HG02610 (cell line): ENCODE measurements at regions not wholly inside any gene's neighbourhood (a gene's known extent, or its start where the extent isn't known, plus 50 kb on each side); places are given as distances from the start of the nearest gene placed in this dataset.

Experiments used
- ATAC-seq: cut with Tn5 transposase; IDR thresholded peaks from one replicate; pipeline ENCODE4 v1.9.1; 2021; ENCODE audit warnings: mild to moderate bottlenecking, moderate library complexity; ENCODE audit not compliant: unreplicated experiment

- ATAC-seq: no peak
These were observed 343.5 kb downstream of the IDS start for GRCh38 chrX:149161435-149162088.

DNA sequence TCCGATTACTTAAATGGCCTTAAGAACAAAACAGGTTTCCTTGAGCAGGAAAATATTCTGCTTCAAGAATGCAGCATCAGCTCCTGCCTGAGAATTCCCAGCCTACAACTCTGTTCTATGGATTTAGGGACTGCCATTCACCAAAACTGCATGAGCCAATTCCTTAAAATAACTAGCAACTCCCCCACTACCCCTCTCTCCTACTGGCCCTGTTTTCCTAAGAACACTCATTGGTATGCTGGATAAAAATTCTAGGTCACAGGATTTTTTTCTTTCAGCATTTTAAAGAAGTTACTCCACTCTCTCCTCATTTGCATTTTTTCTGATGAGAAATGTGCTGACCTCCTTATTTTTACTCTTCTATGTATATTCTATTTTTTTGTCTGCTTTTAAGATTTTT, 347.1 kb downstream of the IDS start:
- no peak for ATAC-seq

- no peak for ATAC-seq
These were observed 352.2 kb downstream of the IDS start for GRCh38 chrX:149152941-149153340.

GRCh38 chrX:149151805-149152757, 353.0 kb downstream of the IDS start:
- ATAC-seq: peak; percentile 51

- peak; percentile 81 for ATAC-seq
These were observed 359.2 kb downstream of the IDS start for GRCh38 chrX:149145845-149146285.

GRCh38 chrX:149131774-149132173, 373.3 kb downstream of the IDS start:
- no peak for ATAC-seq

- no peak for ATAC-seq
These were observed 375.3 kb downstream of the IDS start for GRCh38 chrX:149129767-149130166.

GRCh38 chrX:149124526-149125108, 380.5 kb downstream of the IDS start:
- peak; percentile 37 for ATAC-seq

DNA sequence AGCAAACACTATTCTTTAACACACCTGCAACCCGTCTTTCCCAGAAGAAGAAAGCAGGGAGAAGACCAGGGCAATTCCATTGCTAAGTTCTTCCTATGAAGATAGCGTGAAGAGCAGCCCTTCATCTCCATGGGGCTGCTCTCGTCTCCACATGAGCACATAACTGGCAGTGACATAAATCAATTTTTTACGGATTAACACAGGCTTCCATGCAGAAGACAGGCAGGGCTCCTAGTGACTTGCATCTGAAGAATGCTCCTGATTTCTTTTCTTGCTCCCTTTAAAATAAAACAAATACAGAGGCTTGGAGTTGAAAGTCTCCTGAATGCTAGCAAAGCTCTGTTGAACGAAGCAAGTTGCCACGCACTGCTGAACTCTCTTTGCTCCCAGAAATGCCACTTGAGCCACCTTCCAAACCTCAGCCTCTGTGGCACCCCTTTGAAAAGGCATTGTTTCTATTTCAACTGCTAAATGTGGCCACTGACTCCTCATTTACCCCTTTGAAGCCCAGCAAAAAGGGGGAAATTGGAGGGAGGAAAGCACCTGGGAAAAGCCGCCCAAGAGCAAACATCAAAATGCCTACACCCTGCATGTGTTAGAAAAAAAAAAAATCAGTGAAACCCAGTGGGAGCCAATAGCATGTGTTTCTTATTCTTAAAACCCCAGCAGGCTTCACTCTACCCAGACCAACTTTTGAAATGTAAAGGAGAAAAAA, 383.7 kb downstream of the IDS start:
- no peak for ATAC-seq

GRCh38 chrX:149120459-149120858, 384.6 kb downstream of the IDS start:
- no peak for ATAC-seq

DNA sequence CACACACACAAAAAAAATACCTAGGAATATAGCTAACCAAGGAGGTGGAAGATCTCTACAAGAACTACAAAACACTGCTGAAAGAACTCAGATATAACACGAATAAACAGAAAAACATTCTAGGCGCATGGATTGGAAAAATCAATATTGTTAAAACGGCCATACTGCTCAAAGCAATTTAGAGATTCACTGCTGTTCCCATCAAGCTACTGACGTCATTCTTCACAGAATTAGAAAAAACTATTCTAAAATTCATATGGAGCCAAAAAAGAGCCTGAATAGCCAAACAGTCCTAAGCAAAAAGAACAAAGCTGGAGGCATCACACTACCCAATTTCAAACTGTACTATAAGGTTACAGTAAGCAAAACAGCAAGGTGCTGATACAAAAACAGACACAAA, 390.2 kb downstream of the IDS start:
- ATAC-seq: no peak

DNA sequence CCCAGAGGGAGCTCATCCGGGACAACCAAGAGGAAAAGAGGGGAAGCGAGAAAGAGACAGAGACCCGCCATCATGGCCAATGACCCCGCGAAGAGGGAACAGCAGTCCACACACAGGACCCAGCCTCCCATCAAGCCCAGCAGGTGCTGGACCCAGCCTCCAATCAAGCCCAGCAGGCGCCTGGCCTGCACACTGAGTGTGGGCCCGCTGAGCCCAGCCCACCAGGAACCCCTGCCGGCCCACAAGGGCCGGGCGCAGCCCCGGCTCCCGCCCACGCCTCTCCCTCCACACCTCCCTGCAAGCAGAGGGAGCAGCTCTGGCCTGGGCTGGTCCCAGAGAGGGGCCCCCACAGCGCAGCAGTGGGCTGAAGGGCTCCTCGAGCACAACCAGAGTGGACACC, 391.1 kb downstream of the IDS start:
- no peak for ATAC-seq

DNA sequence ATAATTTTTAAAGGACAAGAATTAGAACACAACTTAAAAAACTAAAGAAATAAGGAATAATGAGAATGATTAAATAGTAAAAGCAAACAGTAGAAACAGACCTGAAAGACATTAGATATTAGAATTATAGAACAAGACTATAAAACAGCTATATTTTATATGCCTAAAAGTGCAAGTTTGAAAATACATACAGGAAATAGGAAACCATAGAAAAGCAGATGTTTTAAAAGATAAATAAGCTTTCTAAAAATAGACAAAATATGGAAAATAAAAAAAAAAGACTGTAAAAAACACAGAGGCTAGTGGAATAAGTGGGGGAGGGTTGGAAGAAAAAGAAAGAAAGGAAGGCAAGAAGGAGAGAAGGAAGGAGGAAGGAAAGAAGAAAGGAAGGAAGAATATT, 407.3 kb downstream of the IDS start:
- ATAC-seq: no peak

DNA sequence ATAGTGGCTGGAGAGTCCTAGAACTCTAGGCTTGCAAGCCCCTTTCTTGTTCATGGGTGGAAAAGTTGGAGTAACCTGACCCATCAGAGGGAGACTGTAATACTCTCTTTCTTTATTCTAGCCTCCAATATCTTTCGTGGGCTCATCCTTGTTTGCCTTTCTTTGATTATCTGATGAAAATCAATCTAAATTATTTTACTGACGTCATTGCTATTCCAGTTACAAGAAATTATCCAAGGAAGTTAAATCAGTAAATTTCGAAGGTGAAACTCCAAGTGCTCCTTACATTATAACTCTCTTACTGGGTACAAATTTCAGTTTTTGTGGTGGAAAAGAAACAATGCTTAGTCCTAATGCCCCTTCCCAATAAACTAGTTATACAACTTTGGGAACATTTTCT, 412.9 kb downstream of the IDS start:
- ATAC-seq: no peak

GRCh38 chrX:149079805-149080406, 425.2 kb downstream of the IDS start:
- no peak for ATAC-seq

- peak; percentile 55 for ATAC-seq
These were observed 430.7 kb downstream of the IDS start for GRCh38 chrX:149074398-149074797.

GRCh38 chrX:149073479-149073878, 431.6 kb downstream of the IDS start:
- ATAC-seq: no peak

GRCh38 chrX:149069899-149070298, 435.2 kb downstream of the IDS start:
- ATAC-seq: no peak

GRCh38 chrX:149060921-149061320, 444.2 kb downstream of the IDS start:
- ATAC-seq: no peak
